Activated CD4-positive, alpha-beta T cell treated with anti-CD3 and anti-CD28 coated beads for 24 hours (primary cell): ENCODE measurements at regions not wholly inside any gene's neighbourhood (a gene's known extent, or its start where the extent isn't known, plus 50 kb on each side); places are given as distances from the start of the nearest gene placed in this dataset.
"Not testable (repeated sequence)": the region's sequence is repeated elsewhere in the genome, so short reads cannot be mapped to it uniquely, and the experiment has no call there.

Source experiments
- DNase-seq, 2 donors: peaks; one replicate each; pipeline ENCODE4 v3.0.0-alpha.2; 2020; ENCODE audit warnings: low read depth in 2 of 2

GRCh38 chr3:27629366-27629765 lies 92.8 kb downstream of the EOMES start:
- DNase-seq: no peak

DNA sequence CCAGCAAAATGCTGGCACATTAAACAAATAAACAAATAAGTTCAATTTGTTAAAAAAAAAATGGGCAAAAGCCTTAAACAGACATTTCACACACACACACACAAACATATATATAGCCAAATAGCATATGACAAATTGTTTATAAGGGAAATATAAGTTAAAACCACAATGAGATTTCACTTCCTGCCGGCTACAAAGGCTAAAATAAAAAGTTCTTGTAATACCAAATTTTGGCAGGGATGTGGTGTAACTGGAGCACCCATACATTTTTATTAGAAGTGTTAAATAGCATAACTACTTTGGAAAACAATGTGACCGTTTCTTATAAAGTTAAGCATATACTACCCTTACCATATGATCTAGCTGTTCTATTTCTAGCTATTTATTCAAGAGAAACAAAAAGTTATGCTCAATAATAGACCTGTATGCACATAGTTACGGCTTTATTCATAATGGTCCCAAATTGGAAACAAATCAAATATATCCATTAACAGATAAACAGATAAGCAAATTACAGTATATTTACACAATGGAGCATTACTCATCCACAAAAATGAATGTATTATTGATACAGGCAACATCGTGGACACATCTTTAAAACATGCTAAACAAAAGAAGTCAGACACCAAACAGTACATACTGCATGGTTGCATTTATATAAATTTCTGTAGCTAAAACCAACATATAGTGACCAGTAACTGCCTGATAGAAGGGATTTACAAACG lies 93.9 kb downstream of the EOMES start:
- no peak for DNase-seq

- no peak for DNase-seq
Observed at GRCh38 chr3:27626596-27627118, 95.5 kb downstream of the EOMES start.

- no peak for DNase-seq
Observed at GRCh38 chr3:27625864-27626263, 96.3 kb downstream of the EOMES start.

GRCh38 chr3:27623085-27623753 lies 98.9 kb downstream of the EOMES start:
- DNase-seq: no peak

DNA sequence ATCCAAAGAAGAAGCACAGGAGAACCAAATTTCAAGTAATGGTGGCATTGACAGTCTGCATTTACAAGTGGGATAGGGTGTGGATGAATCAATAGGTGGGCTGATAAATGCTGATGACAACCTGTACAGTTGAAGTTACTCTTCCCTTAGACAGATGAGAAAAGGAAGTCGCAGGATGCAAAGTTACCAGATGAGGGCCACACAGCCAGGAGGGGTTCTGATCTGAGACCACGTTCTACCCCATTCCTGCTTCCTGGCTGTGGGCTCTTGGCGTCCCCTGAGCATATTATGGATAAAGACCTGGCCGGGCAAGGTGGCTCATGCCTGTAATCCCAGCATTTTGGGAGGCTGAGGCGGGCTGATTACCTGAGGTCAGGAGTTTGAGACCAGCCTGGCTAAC lies 104.6 kb downstream of the EOMES start:
- DNase-seq: no peak

DNA sequence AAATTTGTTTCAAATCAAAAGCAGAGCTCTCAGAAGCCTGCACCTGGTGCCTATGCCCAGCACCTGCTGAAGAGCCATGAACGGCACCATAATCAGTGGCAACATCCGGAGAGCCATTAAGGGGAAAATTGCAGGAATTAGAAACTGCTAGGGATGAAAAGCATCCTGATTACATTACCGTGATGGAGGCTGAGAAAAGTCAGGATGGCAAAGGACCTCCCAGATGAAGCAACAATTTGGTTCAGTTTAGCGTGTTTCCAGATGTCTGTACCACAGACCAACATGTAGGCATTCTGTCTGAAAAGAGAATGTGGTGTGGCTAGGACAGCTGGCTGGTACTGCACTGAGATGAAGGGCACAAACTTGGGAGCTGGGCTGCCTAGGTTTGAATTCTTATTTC lies 106.1 kb downstream of the EOMES start:
- no peak for DNase-seq

GRCh38 chr3:27615555-27615954 lies 106.6 kb downstream of the EOMES start:
- DNase-seq: no peak

- DNase-seq: no peak
Observed at GRCh38 chr3:27614592-27614991, 107.5 kb downstream of the EOMES start.

DNA sequence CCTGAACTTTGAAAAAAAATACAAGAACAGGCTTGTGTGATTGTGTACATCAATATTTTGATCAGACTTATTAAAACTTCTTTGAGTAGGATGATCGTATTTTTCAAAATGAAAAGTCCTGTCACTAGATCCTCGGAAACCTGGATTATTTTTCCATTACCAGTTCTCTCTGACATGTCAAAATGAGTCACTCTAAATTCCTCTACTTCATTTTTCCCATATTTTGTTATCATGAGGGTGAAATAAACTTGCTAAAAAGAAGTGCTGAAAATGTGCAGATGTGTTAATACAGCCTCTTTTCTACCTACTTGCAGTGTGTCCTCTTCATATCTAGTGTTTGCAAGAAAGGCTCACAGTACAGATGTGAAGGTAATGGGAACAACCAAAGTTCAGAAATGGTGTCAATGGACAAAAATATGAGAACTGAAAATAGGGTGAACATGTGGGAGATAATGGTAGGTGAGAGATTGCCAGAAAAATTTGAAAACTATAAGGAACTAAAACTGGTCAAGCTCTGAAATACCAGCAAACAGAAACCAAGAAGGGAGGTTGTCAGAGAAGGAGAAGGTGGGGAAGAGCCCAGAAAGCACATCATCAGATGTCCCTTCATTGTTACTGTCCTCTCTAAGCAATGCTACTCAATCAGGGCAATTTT lies 108.2 kb downstream of the EOMES start:
- no peak for DNase-seq

DNA sequence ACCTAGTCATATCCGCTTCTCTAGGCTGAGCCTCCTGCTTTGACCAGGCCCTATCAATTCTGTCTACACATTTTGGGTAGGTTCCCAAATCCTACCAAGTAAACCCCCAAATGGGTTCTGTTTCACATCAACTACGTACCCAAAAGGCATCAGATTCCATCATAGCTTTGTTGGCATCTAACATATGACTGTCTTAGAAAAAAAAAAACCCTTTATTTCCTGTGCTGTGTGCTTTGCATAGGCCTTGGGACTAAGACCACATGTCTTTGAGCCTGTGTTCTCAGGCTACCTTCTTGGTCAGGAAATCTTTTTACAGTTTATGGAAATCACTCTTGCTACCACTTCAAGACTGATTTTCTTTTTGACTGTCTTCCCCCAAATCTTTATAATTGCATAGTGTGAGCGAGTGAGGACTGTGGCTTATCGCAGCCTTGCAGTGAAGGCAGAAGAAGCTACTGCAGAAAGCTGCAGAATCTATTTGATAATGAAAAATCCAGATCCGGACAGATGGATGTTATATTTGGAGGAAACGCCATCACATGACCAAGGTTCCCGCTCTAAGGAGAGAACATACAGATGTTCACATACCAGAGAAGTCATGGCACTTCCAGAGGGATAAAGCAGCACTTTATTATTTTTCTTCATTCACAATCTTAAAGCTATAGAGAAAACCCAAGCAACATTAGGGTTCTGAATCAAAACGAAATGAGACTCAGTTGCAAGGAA lies 111.2 kb downstream of the EOMES start:
- no peak for DNase-seq

GRCh38 chr3:27607370-27607769 lies 114.8 kb downstream of the EOMES start:
- DNase-seq: no peak

- DNase-seq: no peak
Observed at GRCh38 chr3:27606537-27606936, 115.6 kb downstream of the EOMES start.

GRCh38 chr3:27601311-27601710 lies 117.1 kb upstream of the SLC4A7 start:
- DNase-seq: not testable (repeated sequence)

GRCh38 chr3:27599741-27600140 lies 115.6 kb upstream of the SLC4A7 start:
- not testable (repeated sequence) for DNase-seq

DNA sequence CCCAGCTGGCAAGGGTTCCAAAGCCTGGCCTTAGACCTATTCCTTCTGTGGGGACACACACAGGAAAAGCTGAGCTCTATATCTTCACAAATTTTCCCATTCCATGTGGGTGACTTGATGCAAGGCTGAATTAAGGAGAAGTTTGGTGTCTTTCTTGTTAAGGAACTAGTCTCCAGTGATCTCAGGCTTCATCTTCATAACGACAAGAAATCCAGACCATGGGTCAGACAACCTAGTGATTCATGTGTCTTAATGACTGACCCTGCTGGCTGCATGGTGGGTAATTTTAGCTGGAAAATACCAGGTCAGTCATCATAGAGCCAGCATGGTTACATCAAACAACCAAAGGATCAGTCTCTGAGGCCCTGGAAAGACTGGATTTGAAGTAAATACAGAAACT lies 112.7 kb upstream of the SLC4A7 start:
- DNase-seq: no peak

GRCh38 chr3:27596334-27596841 lies 112.2 kb upstream of the SLC4A7 start:
- no peak for DNase-seq

DNA sequence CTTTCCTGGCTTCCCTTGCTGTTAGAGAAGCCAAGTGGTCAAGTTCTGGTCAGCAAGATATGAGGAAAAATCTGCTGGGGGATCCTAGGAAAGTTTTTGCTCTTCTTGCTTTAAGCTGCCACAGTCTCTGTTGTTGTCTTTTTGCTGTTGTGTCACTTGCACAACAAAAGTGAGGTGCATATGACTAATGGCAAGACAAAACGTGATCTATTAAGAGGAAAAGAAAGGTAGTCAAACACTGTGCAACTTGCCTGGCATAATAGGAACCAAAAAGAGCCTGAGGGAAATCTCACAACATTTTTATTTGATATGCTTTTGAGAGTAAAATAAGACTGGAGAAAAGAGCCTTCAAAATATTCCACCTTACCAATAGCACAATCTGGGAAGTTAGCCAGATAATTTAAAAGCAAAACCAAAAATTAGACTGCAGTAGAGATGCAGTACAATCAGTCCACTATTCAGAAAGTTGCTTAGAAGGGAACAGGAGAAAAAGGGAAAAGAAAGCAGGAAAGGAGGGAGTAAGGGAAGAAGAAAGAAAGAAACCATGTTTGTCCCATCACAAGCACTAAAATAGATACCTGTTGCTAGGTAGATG lies 110.0 kb upstream of the SLC4A7 start:
- DNase-seq: no peak

DNA sequence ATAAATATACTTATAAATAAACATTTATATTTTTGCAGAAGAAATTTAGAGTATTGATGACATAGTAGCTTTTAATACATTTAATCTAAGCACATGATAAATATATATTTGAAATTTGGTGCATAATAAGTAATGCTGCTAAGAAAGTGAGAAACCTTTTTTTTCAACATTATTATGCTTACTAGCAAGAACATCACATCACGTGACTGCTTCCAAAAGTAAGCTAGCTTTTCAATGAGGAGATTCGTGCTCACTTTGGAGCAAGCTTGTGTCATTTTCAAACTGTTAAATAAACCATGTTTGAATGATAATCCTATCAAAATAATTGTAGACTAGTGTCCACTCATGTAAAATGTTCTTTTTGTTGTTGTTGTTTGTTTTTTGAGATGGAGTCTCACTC lies 109.0 kb upstream of the SLC4A7 start:
- no peak for DNase-seq

GRCh38 chr3:27591312-27592210 lies 107.4 kb upstream of the SLC4A7 start:
- no peak for DNase-seq
